WTC11 (cell line): ENCODE measurements at regions not wholly inside any gene's neighbourhood (a gene's known extent, or its start where the extent isn't known, plus 50 kb on each side); places are given as distances from the start of the nearest gene placed in this dataset.

Source experiments
- KAT7 ChIP-seq: sonication (generic); formaldehyde crosslinking; IDR thresholded peaks from 2 replicates; pipeline ENCODE4 v1.8.1; 2023; ENCODE audit warnings: missing genetic modification reagents, mild to moderate bottlenecking, borderline replicate concordance
- TF ChIP-seq, protein P1 (sequence below): sonication (generic); formaldehyde crosslinking; IDR thresholded peaks from 2 replicates; pipeline ENCODE4 v1.8.0; 2022; ENCODE audit warnings: mild to moderate bottlenecking, missing genetic modification reagents
- TF ChIP-seq, protein P2 (sequence below): fragments of 200-600 bp; IDR thresholded peaks from 2 replicates; pipeline ENCODE4 v1.8.0; 2022; ENCODE audit warnings: antibody characterized with exemption
- TF ChIP-seq, protein P3 (sequence below): sonication (generic); formaldehyde crosslinking; IDR thresholded peaks from 2 replicates; pipeline ENCODE4 v1.8.1; 2023; ENCODE audit warnings: mild to moderate bottlenecking, missing genetic modification reagents, moderate library complexity
- TF ChIP-seq, protein P4 (sequence below): sonication (generic); formaldehyde crosslinking; IDR thresholded peaks from 2 replicates; pipeline ENCODE4 v1.8.1; 2023; ENCODE audit warnings: mild to moderate bottlenecking, missing genetic modification reagents, borderline replicate concordance
- TF ChIP-seq, protein P5 (sequence below): sonication (generic); formaldehyde crosslinking; IDR thresholded peaks from 2 replicates; pipeline ENCODE4 v1.8.0; 2023; ENCODE audit warnings: missing genetic modification reagents

DNA sequence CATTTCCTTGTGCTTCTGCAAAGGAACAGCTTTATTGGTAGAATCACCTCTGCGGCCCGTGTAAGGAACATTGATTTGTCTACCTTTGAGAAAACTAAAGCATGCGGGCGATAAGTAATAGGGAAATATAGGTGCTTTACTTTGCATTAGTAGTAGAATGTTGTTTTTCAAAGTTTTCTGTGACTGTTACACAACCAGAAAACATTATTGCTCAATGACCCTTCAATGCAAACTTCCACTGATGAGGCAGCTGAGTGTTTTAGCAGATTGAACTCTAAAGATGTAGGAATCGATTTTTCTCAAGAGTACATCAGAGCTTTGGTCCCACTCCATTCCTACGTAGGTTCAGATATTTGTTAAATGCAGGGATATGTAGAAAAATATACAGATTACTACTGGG is 427.8 kb downstream of the DNAJB9 start:
- TF ChIP-seq, protein P1, sequence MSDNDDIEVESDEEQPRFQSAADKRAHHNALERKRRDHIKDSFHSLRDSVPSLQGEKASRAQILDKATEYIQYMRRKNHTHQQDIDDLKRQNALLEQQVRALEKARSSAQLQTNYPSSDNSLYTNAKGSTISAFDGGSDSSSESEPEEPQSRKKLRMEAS (CRISPR knock-in tag), result no peak
- TF ChIP-seq, protein P2, sequence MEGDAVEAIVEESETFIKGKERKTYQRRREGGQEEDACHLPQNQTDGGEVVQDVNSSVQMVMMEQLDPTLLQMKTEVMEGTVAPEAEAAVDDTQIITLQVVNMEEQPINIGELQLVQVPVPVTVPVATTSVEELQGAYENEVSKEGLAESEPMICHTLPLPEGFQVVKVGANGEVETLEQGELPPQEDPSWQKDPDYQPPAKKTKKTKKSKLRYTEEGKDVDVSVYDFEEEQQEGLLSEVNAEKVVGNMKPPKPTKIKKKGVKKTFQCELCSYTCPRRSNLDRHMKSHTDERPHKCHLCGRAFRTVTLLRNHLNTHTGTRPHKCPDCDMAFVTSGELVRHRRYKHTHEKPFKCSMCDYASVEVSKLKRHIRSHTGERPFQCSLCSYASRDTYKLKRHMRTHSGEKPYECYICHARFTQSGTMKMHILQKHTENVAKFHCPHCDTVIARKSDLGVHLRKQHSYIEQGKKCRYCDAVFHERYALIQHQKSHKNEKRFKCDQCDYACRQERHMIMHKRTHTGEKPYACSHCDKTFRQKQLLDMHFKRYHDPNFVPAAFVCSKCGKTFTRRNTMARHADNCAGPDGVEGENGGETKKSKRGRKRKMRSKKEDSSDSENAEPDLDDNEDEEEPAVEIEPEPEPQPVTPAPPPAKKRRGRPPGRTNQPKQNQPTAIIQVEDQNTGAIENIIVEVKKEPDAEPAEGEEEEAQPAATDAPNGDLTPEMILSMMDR, result no peak
- TF ChIP-seq KAT7 (CRISPR knock-in tag), result no peak
- TF ChIP-seq, protein P3, sequence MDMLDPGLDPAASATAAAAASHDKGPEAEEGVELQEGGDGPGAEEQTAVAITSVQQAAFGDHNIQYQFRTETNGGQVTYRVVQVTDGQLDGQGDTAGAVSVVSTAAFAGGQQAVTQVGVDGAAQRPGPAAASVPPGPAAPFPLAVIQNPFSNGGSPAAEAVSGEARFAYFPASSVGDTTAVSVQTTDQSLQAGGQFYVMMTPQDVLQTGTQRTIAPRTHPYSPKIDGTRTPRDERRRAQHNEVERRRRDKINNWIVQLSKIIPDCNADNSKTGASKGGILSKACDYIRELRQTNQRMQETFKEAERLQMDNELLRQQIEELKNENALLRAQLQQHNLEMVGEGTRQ (CRISPR knock-in tag), result no peak
- TF ChIP-seq, protein P4, sequence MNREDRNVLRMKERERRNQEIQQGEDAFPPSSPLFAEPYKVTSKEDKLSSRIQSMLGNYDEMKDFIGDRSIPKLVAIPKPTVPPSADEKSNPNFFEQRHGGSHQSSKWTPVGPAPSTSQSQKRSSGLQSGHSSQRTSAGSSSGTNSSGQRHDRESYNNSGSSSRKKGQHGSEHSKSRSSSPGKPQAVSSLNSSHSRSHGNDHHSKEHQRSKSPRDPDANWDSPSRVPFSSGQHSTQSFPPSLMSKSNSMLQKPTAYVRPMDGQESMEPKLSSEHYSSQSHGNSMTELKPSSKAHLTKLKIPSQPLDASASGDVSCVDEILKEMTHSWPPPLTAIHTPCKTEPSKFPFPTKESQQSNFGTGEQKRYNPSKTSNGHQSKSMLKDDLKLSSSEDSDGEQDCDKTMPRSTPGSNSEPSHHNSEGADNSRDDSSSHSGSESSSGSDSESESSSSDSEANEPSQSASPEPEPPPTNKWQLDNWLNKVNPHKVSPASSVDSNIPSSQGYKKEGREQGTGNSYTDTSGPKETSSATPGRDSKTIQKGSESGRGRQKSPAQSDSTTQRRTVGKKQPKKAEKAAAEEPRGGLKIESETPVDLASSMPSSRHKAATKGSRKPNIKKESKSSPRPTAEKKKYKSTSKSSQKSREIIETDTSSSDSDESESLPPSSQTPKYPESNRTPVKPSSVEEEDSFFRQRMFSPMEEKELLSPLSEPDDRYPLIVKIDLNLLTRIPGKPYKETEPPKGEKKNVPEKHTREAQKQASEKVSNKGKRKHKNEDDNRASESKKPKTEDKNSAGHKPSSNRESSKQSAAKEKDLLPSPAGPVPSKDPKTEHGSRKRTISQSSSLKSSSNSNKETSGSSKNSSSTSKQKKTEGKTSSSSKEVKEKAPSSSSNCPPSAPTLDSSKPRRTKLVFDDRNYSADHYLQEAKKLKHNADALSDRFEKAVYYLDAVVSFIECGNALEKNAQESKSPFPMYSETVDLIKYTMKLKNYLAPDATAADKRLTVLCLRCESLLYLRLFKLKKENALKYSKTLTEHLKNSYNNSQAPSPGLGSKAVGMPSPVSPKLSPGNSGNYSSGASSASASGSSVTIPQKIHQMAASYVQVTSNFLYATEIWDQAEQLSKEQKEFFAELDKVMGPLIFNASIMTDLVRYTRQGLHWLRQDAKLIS (CRISPR knock-in tag), result no peak
- TF ChIP-seq, protein P5, sequence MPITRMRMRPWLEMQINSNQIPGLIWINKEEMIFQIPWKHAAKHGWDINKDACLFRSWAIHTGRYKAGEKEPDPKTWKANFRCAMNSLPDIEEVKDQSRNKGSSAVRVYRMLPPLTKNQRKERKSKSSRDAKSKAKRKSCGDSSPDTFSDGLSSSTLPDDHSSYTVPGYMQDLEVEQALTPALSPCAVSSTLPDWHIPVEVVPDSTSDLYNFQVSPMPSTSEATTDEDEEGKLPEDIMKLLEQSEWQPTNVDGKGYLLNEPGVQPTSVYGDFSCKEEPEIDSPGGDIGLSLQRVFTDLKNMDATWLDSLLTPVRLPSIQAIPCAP (CRISPR knock-in tag), result no peak
